SU-DHL-6 (cell line): ENCODE measurements at regions not wholly inside any gene's neighbourhood (a gene's known extent, or its start where the extent isn't known, plus 50 kb on each side); places are given as distances from the start of the nearest gene placed in this dataset.

Source experiments
- CTCF ChIP-seq: fragments of 200-600 bp; sonication (generic); IDR thresholded peaks from one replicate; pipeline ENCODE4 v1.5.1; 2017; ENCODE audit warnings: antibody characterized with exemption, mild to moderate bottlenecking, low read length, moderate library complexity; ENCODE audit not compliant: insufficient read depth, poor library complexity, severe bottlenecking
- EZH2phosphoT487 ChIP-seq: fragments of 200-600 bp; sonication (generic), shearing (Covaris generic); conservative IDR thresholded peaks from 2 replicates; pipeline ENCODE4 v1.6.1; 2018; ENCODE audit warnings: mild to moderate bottlenecking, antibody characterized with exemption, low read length, moderate library complexity, mixed read lengths

- TF ChIP-seq CTCF, result no peak
- TF ChIP-seq EZH2phosphoT487, result no peak
Observed at GRCh38 chr11:39435641-39436040, 2023.8 kb downstream of the LRRC4C start.
